KMS-11 (cell line): ENCODE measurements at regions not wholly inside any gene's neighbourhood (a gene's known extent, or its start where the extent isn't known, plus 50 kb on each side); places are given as distances from the start of the nearest gene placed in this dataset.

Source experiments
- H2AFZ ChIP-seq: fragments of 200-600 bp; sonication (generic); 2 replicates; pipeline ENCODE4 v1.6.1; 2016; ENCODE audit warnings: antibody characterized with exemption, mixed run types, low read depth
- H3K27ac ChIP-seq: fragments of 200-600 bp; sonication (generic); 2 replicates; pipeline ENCODE4 v1.6.1; 2016; ENCODE audit warnings: mild to moderate bottlenecking, mixed run types
- H3K27me3 ChIP-seq: fragments of 200-600 bp; sonication (generic); 2 replicates; pipeline ENCODE4 v1.6.1; 2017; ENCODE audit warnings: mild to moderate bottlenecking, low read depth, mixed run types, moderate library complexity; ENCODE audit not compliant: insufficient read depth
- H3K36me3 ChIP-seq: fragments of 200-600 bp; sonication (generic); 2 replicates; pipeline ENCODE4 v1.6.1; 2017; ENCODE audit warnings: mild to moderate bottlenecking, mixed run types; ENCODE audit not compliant: insufficient read depth
- H3K4me1 ChIP-seq: fragments of 200-600 bp; sonication (generic); 2 replicates; pipeline ENCODE4 v1.6.1; 2016; ENCODE audit warnings: mild to moderate bottlenecking, low read depth, mixed run types; ENCODE audit not compliant: poor library complexity, severe bottlenecking
- H3K4me2 ChIP-seq: fragments of 200-600 bp; sonication (generic); 2 replicates; pipeline ENCODE4 v1.7.0; 2016; ENCODE audit warnings: mild to moderate bottlenecking, mixed run types
- H3K4me3 ChIP-seq: fragments of 200-600 bp; sonication (generic); IDR thresholded peaks from 2 replicates; pipeline ENCODE4 v1.6.1; 2017; ENCODE audit warnings: low read depth, low read length, mixed read lengths; ENCODE audit not compliant: insufficient read depth
- H3K79me2 ChIP-seq: fragments of 200-600 bp; sonication (generic); 2 replicates; pipeline ENCODE4 v1.6.1; 2016; ENCODE audit warnings: low read depth, mixed run types; ENCODE audit not compliant: insufficient read depth
- H3K9ac ChIP-seq: fragments of 200-600 bp; sonication (generic); 2 replicates; pipeline ENCODE4 v1.6.1; 2016; ENCODE audit warnings: mild to moderate bottlenecking, mixed run types
- H4K20me1 ChIP-seq: fragments of 200-600 bp; sonication (generic); 2 replicates; pipeline ENCODE4 v1.6.1; 2016; ENCODE audit warnings: mild to moderate bottlenecking, mixed run types; ENCODE audit not compliant: insufficient read depth
- TF ChIP-seq, protein P1 (sequence below): fragments of 200-600 bp; sonication (generic); conservative IDR thresholded peaks from 2 replicates; pipeline ENCODE4 v1.6.1; 2017; ENCODE audit warnings: low read depth, mild to moderate bottlenecking, antibody characterized with exemption, low read length, moderate library complexity, mixed read lengths

DNA sequence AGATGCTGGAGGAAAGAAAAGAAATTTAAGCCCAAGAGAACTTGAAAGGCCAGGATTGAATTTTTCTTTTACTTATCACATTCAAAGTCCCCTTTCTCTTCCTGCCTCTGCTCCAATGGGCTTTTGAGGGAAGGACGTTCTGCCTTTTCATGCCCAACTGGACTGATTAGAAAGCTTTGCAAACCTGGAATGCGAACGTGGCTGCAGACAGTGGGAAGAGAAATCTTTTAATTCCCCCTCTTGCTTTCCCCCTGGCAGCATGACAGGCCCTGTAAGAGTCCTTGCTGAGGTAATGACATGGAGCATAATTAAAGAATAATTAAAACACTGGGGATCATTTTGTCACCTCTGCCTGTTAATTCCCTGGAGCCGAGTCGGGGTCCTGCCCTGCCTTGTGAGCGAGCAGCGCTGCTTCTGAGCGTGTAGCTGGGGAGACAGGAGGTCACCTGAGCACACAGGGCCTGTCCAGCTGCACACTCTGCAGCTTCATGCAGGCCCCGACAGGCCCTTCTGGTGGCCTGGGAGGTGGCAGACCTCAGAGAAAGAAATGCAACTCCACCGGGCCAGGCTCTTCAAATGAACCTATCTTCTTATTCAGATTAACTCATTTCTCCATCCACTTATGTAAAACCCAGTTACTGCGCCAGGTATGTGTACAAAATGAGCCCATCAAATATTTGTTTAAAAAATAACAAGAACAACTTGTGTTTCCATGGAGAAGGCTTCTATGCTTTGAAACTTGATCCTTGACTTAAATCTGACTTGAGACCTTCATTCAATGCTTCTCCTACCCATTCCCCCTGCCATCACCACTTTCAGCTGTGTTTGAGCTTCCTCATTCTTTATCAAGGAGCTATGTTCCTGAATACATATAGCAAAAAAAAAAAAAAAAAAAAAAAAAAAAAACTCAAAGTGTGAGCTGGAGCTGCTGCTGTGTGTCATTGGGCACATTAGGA lies 628.2 kb upstream of the CFAP20DC start:
- no peak overlapping the region for H3K4me3 ChIP-seq
- H3K9ac ChIP-seq, result no peak overlapping the region
- H3K79me2 ChIP-seq, result no peaks in the 10 kb centered on the region
- no peaks in the 10 kb centered on the region for H3K4me1 ChIP-seq
- H3K4me2 ChIP-seq, result no peak overlapping the region
- no peak overlapping the region for H3K27ac ChIP-seq
- H3K36me3 ChIP-seq, result no peaks in the 10 kb centered on the region
- TF ChIP-seq, protein P1, sequence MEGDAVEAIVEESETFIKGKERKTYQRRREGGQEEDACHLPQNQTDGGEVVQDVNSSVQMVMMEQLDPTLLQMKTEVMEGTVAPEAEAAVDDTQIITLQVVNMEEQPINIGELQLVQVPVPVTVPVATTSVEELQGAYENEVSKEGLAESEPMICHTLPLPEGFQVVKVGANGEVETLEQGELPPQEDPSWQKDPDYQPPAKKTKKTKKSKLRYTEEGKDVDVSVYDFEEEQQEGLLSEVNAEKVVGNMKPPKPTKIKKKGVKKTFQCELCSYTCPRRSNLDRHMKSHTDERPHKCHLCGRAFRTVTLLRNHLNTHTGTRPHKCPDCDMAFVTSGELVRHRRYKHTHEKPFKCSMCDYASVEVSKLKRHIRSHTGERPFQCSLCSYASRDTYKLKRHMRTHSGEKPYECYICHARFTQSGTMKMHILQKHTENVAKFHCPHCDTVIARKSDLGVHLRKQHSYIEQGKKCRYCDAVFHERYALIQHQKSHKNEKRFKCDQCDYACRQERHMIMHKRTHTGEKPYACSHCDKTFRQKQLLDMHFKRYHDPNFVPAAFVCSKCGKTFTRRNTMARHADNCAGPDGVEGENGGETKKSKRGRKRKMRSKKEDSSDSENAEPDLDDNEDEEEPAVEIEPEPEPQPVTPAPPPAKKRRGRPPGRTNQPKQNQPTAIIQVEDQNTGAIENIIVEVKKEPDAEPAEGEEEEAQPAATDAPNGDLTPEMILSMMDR, result no peak
- H3K27me3 ChIP-seq, result no peaks in the 10 kb centered on the region
- H4K20me1 ChIP-seq, result no peaks in the 10 kb centered on the region
- no peak overlapping the region for H2AFZ ChIP-seq

DNA sequence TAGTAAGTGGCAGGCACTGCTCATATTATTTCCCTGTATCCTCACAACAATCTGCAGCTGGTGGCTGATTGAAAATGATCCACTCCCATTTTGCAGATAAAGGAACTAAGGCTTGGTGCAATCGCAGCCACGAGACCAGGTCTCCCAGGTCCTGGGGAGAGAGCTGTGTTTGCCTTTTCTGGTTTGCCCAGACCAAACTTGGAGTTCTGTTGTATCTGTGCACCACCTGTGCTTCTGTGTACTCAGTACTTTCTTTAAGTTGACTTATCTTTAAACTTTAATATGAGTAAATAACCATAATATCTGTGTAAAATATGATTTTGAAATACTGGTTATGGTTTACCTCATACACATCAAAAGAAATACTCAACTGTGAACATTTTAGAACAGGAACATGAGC lies 625.7 kb upstream of the CFAP20DC start:
- Histone ChIP-seq H3K4me2 (no peak overlapping the region), H3K79me2 (no peaks in the 10 kb centered on the region), H2AFZ (no peak overlapping the region), H3K27ac (no peak overlapping the region), H3K9ac (no peak overlapping the region), H4K20me1 (no peaks in the 10 kb centered on the region), H3K4me1 (no peaks in the 10 kb centered on the region), H3K27me3 (no peaks in the 10 kb centered on the region), H3K36me3 (no peaks in the 10 kb centered on the region), H3K4me3 (no peak overlapping the region)
- TF ChIP-seq, protein P1, result no peak

DNA sequence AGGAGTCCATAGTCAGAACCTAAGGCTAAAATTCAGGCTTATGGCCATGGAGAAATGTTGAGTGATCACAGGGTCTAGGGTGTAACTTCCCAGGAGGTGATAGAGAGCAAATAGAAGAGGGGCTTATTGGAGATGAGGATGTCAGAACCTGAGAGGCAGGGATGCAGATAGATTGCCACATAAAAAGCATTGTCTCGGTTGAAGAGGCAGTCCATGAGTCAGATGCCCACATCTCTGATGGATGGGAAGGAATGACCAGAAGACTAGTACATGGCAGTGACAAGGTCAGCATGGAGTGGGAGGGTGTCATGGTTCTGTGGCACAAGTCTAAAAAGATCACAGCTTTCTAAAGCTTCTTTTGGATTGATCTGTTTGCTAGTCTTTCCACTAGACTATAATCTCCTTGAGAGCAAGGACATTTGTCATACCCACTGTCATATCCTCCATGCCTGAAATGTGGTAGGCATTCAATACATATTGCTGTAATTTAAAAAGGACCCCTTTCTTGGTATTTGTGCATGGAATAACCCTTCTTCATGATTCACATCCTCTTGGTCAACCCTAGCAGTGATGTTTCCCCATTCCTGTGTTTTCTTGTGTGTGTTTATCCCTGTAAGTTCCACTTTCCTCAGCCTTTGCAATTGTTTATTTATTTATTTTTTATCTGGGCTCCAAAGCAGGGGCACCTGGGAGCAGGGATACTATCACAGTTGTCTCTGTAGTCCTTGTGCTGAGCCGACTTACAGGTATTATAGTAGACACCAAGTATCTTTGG lies 613.4 kb upstream of the CFAP20DC start:
- no peak overlapping the region for H2AFZ ChIP-seq
- H4K20me1 ChIP-seq, result no peaks in the 10 kb centered on the region
- H3K4me3 ChIP-seq, result no peak overlapping the region
- no peaks in the 10 kb centered on the region for H3K27me3 ChIP-seq
- H3K4me1 ChIP-seq, result no peaks in the 10 kb centered on the region
- H3K27ac ChIP-seq, result no peak overlapping the region
- no peak overlapping the region for H3K4me2 ChIP-seq
- TF ChIP-seq, protein P1, result no peak
- no peak overlapping the region for H3K9ac ChIP-seq
- no peaks in the 10 kb centered on the region for H3K79me2 ChIP-seq
- no peaks in the 10 kb centered on the region for H3K36me3 ChIP-seq

DNA sequence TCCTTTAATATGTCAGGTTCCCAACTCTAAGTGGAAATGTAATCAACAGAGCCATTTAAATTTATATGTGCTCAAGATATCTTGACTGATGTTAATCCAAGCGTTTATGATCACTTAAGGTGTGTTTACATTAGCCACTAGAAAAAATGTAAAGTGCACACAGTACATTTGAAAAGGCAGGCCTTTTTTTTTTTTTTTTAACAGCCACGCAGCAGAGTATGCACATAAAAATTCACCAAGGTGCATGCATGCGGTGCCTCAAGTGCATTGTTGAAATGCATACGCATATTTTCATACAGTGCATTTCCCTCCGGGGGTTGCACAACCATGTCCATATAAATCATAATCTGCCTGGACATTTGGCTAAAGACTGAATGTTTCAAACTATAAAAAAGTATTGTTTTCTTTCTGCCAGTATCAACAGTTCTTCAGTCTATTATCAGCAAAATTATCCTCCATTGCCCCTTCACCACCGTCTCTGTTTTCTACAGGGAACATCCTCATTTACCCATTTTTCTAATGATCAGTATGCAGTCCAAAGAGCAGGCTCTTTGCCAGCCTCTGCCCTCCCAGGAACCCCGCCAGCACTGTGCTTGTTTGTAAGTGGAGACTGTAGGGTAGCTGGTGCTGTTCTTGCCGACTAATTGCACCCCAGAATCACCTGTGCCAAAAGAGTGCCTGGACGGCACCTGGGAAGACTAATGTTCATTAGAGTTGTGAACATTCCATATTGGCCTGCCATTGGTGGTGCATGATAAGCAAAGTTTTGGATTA lies 611.2 kb upstream of the CFAP20DC start:
- Histone ChIP-seq H3K4me1 (no peaks in the 10 kb centered on the region), H4K20me1 (no peaks in the 10 kb centered on the region), H3K79me2 (no peaks in the 10 kb centered on the region), H3K36me3 (no peaks in the 10 kb centered on the region), H3K27ac (no peak overlapping the region), H3K4me2 (no peak overlapping the region), H3K4me3 (no peak overlapping the region), H3K27me3 (no peaks in the 10 kb centered on the region), H3K9ac (no peak overlapping the region), H2AFZ (no peak overlapping the region)
- TF ChIP-seq, protein P1, result no peak
